HEK293 (cell line): ENCODE measurements at regions not wholly inside any gene's neighbourhood (a gene's known extent, or its start where the extent isn't known, plus 50 kb on each side); places are given as distances from the start of the nearest gene placed in this dataset.

ENCODE experiments used
- CTCF ChIP-seq: fragments of 450-650 bp; formaldehyde crosslinking; IDR thresholded peaks from 2 replicates; pipeline ENCODE4 v1.5.1; 2016; ENCODE audit warnings: missing biosample characterization, missing genetic modification characterization
- SALL2 ChIP-seq: fragments of 450-650 bp; formaldehyde crosslinking; IDR thresholded peaks from 2 replicates; pipeline ENCODE4 v1.5.0; 2017; ENCODE audit warnings: missing biosample characterization, mild to moderate bottlenecking, missing genetic modification characterization, borderline replicate concordance
- YY1 ChIP-seq: fragments of 450-650 bp; formaldehyde crosslinking; IDR thresholded peaks from 2 replicates; pipeline ENCODE4 v1.5.1; 2018; ENCODE audit warnings: missing biosample characterization, missing genetic modification characterization
- ZNF423 ChIP-seq: fragments of 450-650 bp; formaldehyde crosslinking; IDR thresholded peaks from 2 replicates; pipeline ENCODE4 v1.5.1; 2016; ENCODE audit warnings: missing biosample characterization, missing genetic modification characterization

GRCh38 chr1:59045137-59045536 lies 251.8 kb upstream of the FGGY start:
- no peak for TF ChIP-seq YY1
- no peak for TF ChIP-seq SALL2 (tag by site-specific recombination)
- TF ChIP-seq CTCF (tag by site-specific recombination): no peak
- no peak for TF ChIP-seq ZNF423 (tag by site-specific recombination)
